Heart left ventricle (tissue), 16 donors: ENCODE measurements at regions not wholly inside any gene's neighbourhood (a gene's known extent, or its start where the extent isn't known, plus 50 kb on each side); places are given as distances from the start of the nearest gene placed in this dataset.

Experiments
- ATAC-seq, 4 donors: fragments of 200-7000 bp; cut with Tn5 transposase; one replicate each; pipeline ENCODE4 v1.9.1; 2020 to 2022; ENCODE audit warnings: moderate library complexity in 4 of 4, mild to moderate bottlenecking in 3 of 4, moderate number of reproducible peaks in 1 of 4
- DNase-seq, 5 donors: peaks; one replicate each; pipeline ENCODE4 v3.0.0-alpha.2; 2020
- H3K27ac ChIP-seq, 12 donors: fragments of 200-600 bp; sonication (generic) in 4 of 12; one replicate each; pipeline versions ENCODE4 v1.5.0 to v1.8.0; 2016 to 2022; ENCODE audit warnings: mild to moderate bottlenecking in 2 of 12
- H3K27me3 ChIP-seq, 9 donors: fragments of 200-600 bp; sonication (generic) in 2 of 9; one replicate each; pipeline versions ENCODE4 v1.5.1 to v1.8.0; 2016 to 2022; ENCODE audit warnings: mild to moderate bottlenecking in 3 of 9
- H3K36me3 ChIP-seq, 9 donors: fragments of 200-600 bp; sonication (generic) in 2 of 9; one replicate each; pipeline versions ENCODE4 v1.5.0 to v1.8.0; 2018 to 2022; ENCODE audit warnings: mild to moderate bottlenecking in 2 of 9
- H3K4me1 ChIP-seq, 12 donors: fragments of 200-600 bp; sonication (generic) in 4 of 12; one replicate each; pipeline versions ENCODE4 v1.5.0 to v1.8.0; 2016 to 2022; ENCODE audit warnings: mild to moderate bottlenecking in 3 of 12
- H3K4me3 ChIP-seq, 12 donors: fragments of 200-600 bp; sonication (generic) in 4 of 12; one replicate each; pipeline versions ENCODE4 v1.5.0 to v1.8.0; 2017 to 2022; ENCODE audit warnings: mild to moderate bottlenecking in 9 of 12, moderate library complexity in 4 of 12
- H3K9me3 ChIP-seq, 12 donors: fragments of 200-600 bp; sonication (generic) in 4 of 12; one replicate each; pipeline versions ENCODE4 v1.5.0 to v1.8.0; 2016 to 2022; ENCODE audit warnings: mild to moderate bottlenecking in 1 of 12
- CTCF ChIP-seq, 12 donors: fragments of 200-600 bp; sonication (generic) in 4 of 12; IDR thresholded peaks; one replicate each; pipeline versions ENCODE4 v1.5.0 to v1.8.0; 2018 to 2022; ENCODE audit warnings: antibody characterized with exemption in 12 of 12, mild to moderate bottlenecking in 5 of 12
- POLR2A ChIP-seq, 2 donors: fragments of 450-650 bp; IDR thresholded peaks; one replicate each; pipeline ENCODE4 v1.6.1; 2017; ENCODE audit warnings: antibody characterized with exemption in 2 of 2, mild to moderate bottlenecking in 2 of 2, moderate library complexity in 2 of 2
- WGBS, 4 donors: extraction: QIAGEN DNeasy Blood & Tissue Kit in 2 of 4; methylation state at CpG; one replicate each; pipeline versions ENCODE4 v1.1.5 to v1.1.7; 2013 to 2018; 5-methylcytosine and 5-hydroxymethylcytosine counted together
- intact Hi-C, 10 donors: fragments of 100-400 bp; cut with DNase I; formaldehyde crosslinking; loops; one replicate each; pipeline versions ENCODE4 v1.11.1 to v1.14.2; 2022
- donor health status: ischemic (EF 13 %, LVEDD 7.1; RV severe dilation, severe dysfunction).
- donor health status: healthy with polysubstance abuse.
- donor health status: DM: no; HTN: yes; CAD: no.
- donor health status: DM: no; HTN: no; CAD: no.
- donor health status: ischemic (EF 25% LVEDD 6.9; RV normal size, moderate dysfunction).
- donor health status: ischemic (EF 25% LVEDD 5.7; RV mildly dilated, moderate dysfunction).
- donor health status: healthy.
- donor health status: DM: yes; HTN: yes; CAD: no.
- donor health status: ischemic (EF 35%, LVEDD 5.7; RV mildly dilated, moderate dysfunction).
- donor health status: nonischemic (EF 11% LVEDD 7.7; RV severe dilation, severe dysfunction).
- donor health status: DM: yes; HTN: yes; CAD: no.
- donor health status: PGD.
- donor health status: ischemic (EF 29% LVEDD 5.4; RV normal size, mild dysfunction).
- donor health status: nonischemic (EF 23%, LVEDD 6.1; RV moderate dilation, normal function).

GRCh38 chrX:143935601-143936000 is 51.7 kb downstream of the UBE2NL start:
- no peaks in the 10 kb centered on the region for H3K36me3 ChIP-seq
- no peak overlapping the region for H3K4me3 ChIP-seq
- intact Hi-C loops = no loop called here
- H3K27me3 ChIP-seq = no peaks in the 10 kb centered on the region
- TF ChIP-seq CTCF (IDR thresholded peaks at IDR 0.05) (no peak), POLR2A (IDR thresholded peaks at IDR 0.05) (no peak)
- 53 to 67% (median 57%) methylated on average over 3 of the region's 3 CpGs for WGBS, 4 donors
- ATAC-seq (no peak), DNase-seq (no peak)
- no peak overlapping the region for H3K27ac ChIP-seq
- H3K4me1 ChIP-seq = no peaks in the 10 kb centered on the region
- H3K9me3 ChIP-seq = no peaks in the 10 kb centered on the region

- H3K9me3 ChIP-seq = no peaks in the 10 kb centered on the region
- H3K4me1 ChIP-seq = no peaks in the 10 kb centered on the region
- DNase-seq (no peak), ATAC-seq (no peak)
- H3K4me3 ChIP-seq = no peak overlapping the region
- no peak for TF ChIP-seq CTCF (IDR thresholded peaks at IDR 0.05)
- no peak for TF ChIP-seq POLR2A (IDR thresholded peaks at IDR 0.05)
- no peaks in the 10 kb centered on the region for H3K27me3 ChIP-seq
- intact Hi-C loops = no loop called here
- 61 to 76% (median 68%) methylated on average over 5 of the region's 5 CpGs for WGBS, 4 donors
- H3K36me3 ChIP-seq = no peaks in the 10 kb centered on the region
- H3K27ac ChIP-seq = no peak overlapping the region
These were observed 56.2 kb downstream of the UBE2NL start for GRCh38 chrX:143940119-143940518.

- WGBS, 4 donors = 44 to 75% (median 64%) methylated on average over 2 of the region's 2 CpGs
- ATAC-seq = no peak
- TF ChIP-seq CTCF (IDR thresholded peaks at IDR 0.05) (no peak), POLR2A (IDR thresholded peaks at IDR 0.05) (no peak)
These were observed 61.3 kb downstream of the UBE2NL start for GRCh38 chrX:143945171-143945570.

GRCh38 chrX:143964549-143964948 is 80.7 kb downstream of the UBE2NL start:
- ATAC-seq = no peak
- Histone ChIP-seq H3K4me1 (no peaks in the 10 kb centered on the region), H3K27me3 (no peaks in the 10 kb centered on the region), H3K9me3 (no peaks in the 10 kb centered on the region), H3K4me3 (no peak overlapping the region), H3K27ac (no peak overlapping the region), H3K36me3 (no peaks in the 10 kb centered on the region)
- intact Hi-C loops = no loop called here
- DNase-seq = no peak
- TF ChIP-seq CTCF (IDR thresholded peaks at IDR 0.05) (no peak), POLR2A (IDR thresholded peaks at IDR 0.05) (no peak)
- 62 to 80% (median 74%) methylated on average over 6 of the region's 6 CpGs for WGBS, 4 donors

More at GRCh38 chrX:143945171-143945570, 61.3 kb downstream of the UBE2NL start:
- no peak overlapping the region for H3K4me3 ChIP-seq
- H3K9me3 ChIP-seq = peaks cover 0 to 11% (median 0%) of the 10 kb centered on the region in 12 donors
- H3K4me1 ChIP-seq = no peaks in the 10 kb centered on the region
- DNase-seq = no peak
- intact Hi-C loops = no loop called here
- no peaks in the 10 kb centered on the region for H3K27me3 ChIP-seq
- H3K36me3 ChIP-seq = no peaks in the 10 kb centered on the region
- H3K27ac ChIP-seq = no peak overlapping the region
